Adrenal gland (tissue), 5 donors: ENCODE measurements at regions not wholly inside any gene's neighbourhood (a gene's known extent, or its start where the extent isn't known, plus 50 kb on each side); places are given as distances from the start of the nearest gene placed in this dataset.

Experiments used
- POLR2A ChIP-seq, 2 donors: fragments of 450-650 bp; IDR thresholded peaks; one replicate each; pipeline ENCODE4 v1.6.1; 2017; ENCODE audit warnings: antibody characterized with exemption in 2 of 2, mild to moderate bottlenecking in 2 of 2, moderate library complexity in 1 of 2
- TF ChIP-seq, protein P1 (sequence below), 6 experiments: fragments of 450-650 bp in 4 of 6; fragments of 200-600 bp in 2 of 6; sonication (generic) in 1 of 6; IDR thresholded peaks; 1 replicate in 5 of 6; 2 replicates in 1 of 6; pipeline versions ENCODE4 v1.5.1 to v1.8.0; 2016 to 2021; ENCODE audit warnings: antibody characterized with exemption in 6 of 6, mild to moderate bottlenecking in 2 of 6, moderate library complexity in 1 of 6
- donor health status: DM: no; HTN: no; CAD: no.

DNA sequence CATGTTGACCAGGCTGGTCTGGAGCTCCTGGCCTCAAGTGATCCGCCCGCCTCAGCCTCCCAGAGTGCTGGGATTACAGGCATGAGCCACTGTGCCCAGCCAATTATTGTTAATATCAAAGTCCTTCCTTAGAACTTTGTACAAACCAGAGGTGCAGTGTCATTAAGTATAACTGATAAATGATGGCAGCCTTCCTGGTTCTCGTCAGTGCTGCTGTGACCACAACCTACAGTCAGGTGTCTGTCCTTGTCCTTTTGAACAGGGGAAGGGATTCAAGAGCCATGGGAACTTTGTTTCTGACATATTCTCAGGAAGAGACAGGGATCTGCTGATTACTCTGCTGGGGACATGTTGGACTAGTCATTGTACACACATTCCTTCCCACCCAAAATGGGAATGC, 103.2 kb upstream of the TIAM2 start:
- TF ChIP-seq, protein P1, sequence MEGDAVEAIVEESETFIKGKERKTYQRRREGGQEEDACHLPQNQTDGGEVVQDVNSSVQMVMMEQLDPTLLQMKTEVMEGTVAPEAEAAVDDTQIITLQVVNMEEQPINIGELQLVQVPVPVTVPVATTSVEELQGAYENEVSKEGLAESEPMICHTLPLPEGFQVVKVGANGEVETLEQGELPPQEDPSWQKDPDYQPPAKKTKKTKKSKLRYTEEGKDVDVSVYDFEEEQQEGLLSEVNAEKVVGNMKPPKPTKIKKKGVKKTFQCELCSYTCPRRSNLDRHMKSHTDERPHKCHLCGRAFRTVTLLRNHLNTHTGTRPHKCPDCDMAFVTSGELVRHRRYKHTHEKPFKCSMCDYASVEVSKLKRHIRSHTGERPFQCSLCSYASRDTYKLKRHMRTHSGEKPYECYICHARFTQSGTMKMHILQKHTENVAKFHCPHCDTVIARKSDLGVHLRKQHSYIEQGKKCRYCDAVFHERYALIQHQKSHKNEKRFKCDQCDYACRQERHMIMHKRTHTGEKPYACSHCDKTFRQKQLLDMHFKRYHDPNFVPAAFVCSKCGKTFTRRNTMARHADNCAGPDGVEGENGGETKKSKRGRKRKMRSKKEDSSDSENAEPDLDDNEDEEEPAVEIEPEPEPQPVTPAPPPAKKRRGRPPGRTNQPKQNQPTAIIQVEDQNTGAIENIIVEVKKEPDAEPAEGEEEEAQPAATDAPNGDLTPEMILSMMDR (IDR thresholded peaks at IDR 0.05), result no peak
- no peak for TF ChIP-seq POLR2A (IDR thresholded peaks at IDR 0.05)
